ENCODE measurements at regions not wholly inside any gene's neighbourhood (a gene's known extent, or its start where the extent isn't known, plus 50 kb on each side); places are given as distances from the start of the nearest gene placed in this dataset.

DNA sequence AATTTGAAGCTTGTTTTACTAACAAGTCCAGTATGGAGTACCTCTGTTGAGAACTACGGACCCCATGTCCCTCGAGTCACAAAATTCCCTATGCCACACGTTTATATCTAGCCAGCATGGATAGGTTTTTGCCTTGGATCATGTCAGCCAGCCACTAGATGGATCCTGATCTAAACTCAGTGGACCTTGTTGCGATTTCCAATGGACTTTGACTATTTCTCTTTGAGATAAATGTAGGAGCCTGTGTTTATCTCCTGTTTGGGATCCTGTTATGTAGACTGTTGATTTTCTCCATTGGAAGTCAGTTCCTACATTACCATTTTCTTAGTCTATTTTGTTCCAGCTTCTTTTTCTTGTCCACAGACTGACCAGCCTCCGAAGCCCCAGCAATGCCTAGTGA is 127.1 kb upstream of the BMAL1 start:
- BruUV-seq (replicated peaks), result no TSS peak
- FAIRE-seq, result no peak
- H2AFZ ChIP-seq (ENCODE audit: low read depth, low read length), result no peak overlapping the region
- DNase-seq (ENCODE audit: low read depth, low spot score), result no peak
- no peak overlapping the region for H3K4me3 ChIP-seq (replicated peaks in 1 of 3; ENCODE audit: insufficient read depth in 1 of 3, low read depth in 1 of 3, low read length in 3 of 3)
- H3K9me3 ChIP-seq (replicated peaks; ENCODE audit: control insufficient read depth, insufficient read depth, low read length), result no peaks in the 10 kb centered on the region
- ChIA-PET CTCF (interaction anchor here (0.8 to 11.5 kb wide), 5 partner anchors 9 to 237 kb away, joined by 3 to 265 read pairs (median 4); no protein-coding TSS in a partner anchor), POLR2A (no interaction called here)
- no peaks in the 10 kb centered on the region for H3K79me2 ChIP-seq (ENCODE audit: control insufficient read depth, insufficient read depth, low read length)
- TF ChIP-seq POLR2A (IDR thresholded peaks at IDR 0.05; ENCODE audit: low read depth, low read length) (no peak), FOS (IDR thresholded peaks at IDR 0.05; ENCODE audit: borderline replicate concordance, insufficient read depth, low read length) (no peak), JUN (IDR thresholded peaks at IDR 0.05; ENCODE audit: borderline replicate concordance, insufficient read depth, insufficient read length, low read depth) (no peak)
- TF ChIP-seq, protein P1, sequence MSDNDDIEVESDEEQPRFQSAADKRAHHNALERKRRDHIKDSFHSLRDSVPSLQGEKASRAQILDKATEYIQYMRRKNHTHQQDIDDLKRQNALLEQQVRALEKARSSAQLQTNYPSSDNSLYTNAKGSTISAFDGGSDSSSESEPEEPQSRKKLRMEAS (IDR thresholded peaks at IDR 0.05; ENCODE audit: insufficient read depth, insufficient read length), result no peak
- dilution Hi-C loops (cut with MboI; ENCODE audit: extremely low pct_ligation_motif_present, low sequenced_read_pairs) (loop anchor here (25.0 kb wide), 1 partner anchor 188 kb away; no protein-coding TSS in a partner anchor), intact Hi-C loops (cut with micrococcal nuclease) (no loop called here)
- H3K9ac ChIP-seq (replicated peaks; ENCODE audit: extremely low read depth, insufficient read depth, low read length), result no peak overlapping the region
- H3K4me2 ChIP-seq (ENCODE audit: insufficient read depth, low read length), result no peak overlapping the region
- no peaks in the 10 kb centered on the region for H3K9me1 ChIP-seq (replicated peaks; ENCODE audit: control insufficient read depth, extremely low read depth, insufficient read depth, low read length)
- no peaks in the 10 kb centered on the region for H4K20me1 ChIP-seq (replicated peaks; ENCODE audit: control insufficient read depth, extremely low read depth, insufficient read depth, low read length)
- no peak overlapping the region for H3K27ac ChIP-seq (ENCODE audit: insufficient read depth, low read depth, low read length)
- peaks cover 0 to 4% of the 10 kb centered on the region in 2 experiments for H3K27me3 ChIP-seq (ENCODE audit: control insufficient read depth in 2 of 2, insufficient read depth in 2 of 2, low read length in 2 of 2)
- H3K4me1 ChIP-seq (ENCODE audit: control insufficient read depth, extremely low read depth, insufficient read depth, low read length), result peaks cover 11% of the 10 kb centered on the region
- no peaks in the 10 kb centered on the region for H3K36me3 ChIP-seq (ENCODE audit: control insufficient read depth in 2 of 2, extremely low read depth in 1 of 2, insufficient read depth in 2 of 2, low read length in 2 of 2)

DNA sequence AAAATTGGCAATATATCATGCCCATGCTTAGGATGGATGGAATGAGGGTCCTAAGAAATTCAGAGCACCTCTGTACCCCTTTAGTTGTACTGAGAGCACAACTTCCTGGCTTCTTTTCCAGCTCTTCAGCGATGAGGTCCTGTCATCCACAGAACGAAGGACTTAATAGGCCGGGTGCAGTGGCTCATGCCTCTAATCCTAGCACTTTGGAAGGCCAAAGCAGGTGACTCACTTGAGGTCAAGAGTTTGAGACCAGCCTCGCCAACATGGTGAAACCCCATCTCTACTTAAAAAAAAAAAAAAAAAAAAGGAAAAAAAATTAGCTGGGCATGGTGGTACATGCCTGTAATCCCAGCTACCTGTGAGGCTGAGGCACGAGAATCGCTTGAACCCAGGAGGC is 125.3 kb upstream of the BMAL1 start:
- no peak overlapping the region for H2AFZ ChIP-seq (ENCODE audit: low read depth, low read length)
- TF ChIP-seq, protein P2, sequence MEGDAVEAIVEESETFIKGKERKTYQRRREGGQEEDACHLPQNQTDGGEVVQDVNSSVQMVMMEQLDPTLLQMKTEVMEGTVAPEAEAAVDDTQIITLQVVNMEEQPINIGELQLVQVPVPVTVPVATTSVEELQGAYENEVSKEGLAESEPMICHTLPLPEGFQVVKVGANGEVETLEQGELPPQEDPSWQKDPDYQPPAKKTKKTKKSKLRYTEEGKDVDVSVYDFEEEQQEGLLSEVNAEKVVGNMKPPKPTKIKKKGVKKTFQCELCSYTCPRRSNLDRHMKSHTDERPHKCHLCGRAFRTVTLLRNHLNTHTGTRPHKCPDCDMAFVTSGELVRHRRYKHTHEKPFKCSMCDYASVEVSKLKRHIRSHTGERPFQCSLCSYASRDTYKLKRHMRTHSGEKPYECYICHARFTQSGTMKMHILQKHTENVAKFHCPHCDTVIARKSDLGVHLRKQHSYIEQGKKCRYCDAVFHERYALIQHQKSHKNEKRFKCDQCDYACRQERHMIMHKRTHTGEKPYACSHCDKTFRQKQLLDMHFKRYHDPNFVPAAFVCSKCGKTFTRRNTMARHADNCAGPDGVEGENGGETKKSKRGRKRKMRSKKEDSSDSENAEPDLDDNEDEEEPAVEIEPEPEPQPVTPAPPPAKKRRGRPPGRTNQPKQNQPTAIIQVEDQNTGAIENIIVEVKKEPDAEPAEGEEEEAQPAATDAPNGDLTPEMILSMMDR (IDR thresholded peaks at IDR 0.05; ENCODE audit: extremely low read depth in 1 of 2, insufficient read depth in 1 of 2, low read depth in 1 of 2, low read length in 2 of 2), result no peak
- TF ChIP-seq POLR2A (IDR thresholded peaks at IDR 0.05; ENCODE audit: low read depth, low read length), result no peak
- TF ChIP-seq, protein P1 (IDR thresholded peaks at IDR 0.05; ENCODE audit: insufficient read depth, insufficient read length), result no peak
- no peak for TF ChIP-seq EZH2 (IDR thresholded peaks at IDR 0.05; ENCODE audit: borderline replicate concordance, low read depth, low read length, severe bottlenecking)
- no peak for TF ChIP-seq MYC (IDR thresholded peaks at IDR 0.05; ENCODE audit: low read depth, low read length)
- no peak for TF ChIP-seq POLR2AphosphoS5 (IDR thresholded peaks at IDR 0.05; ENCODE audit: insufficient read depth, low read depth, low read length)
- TF ChIP-seq GATA2 (IDR thresholded peaks at IDR 0.05; ENCODE audit: insufficient read depth, insufficient read length, low read depth, low read length), result no peak
- no peak for TF ChIP-seq JUN (IDR thresholded peaks at IDR 0.05; ENCODE audit: borderline replicate concordance, insufficient read depth, insufficient read length, low read depth)
- no peak for TF ChIP-seq FOS (IDR thresholded peaks at IDR 0.05; ENCODE audit: borderline replicate concordance, insufficient read depth, low read length)
- no peaks in the 10 kb centered on the region for H3K36me3 ChIP-seq (ENCODE audit: control insufficient read depth in 2 of 2, extremely low read depth in 1 of 2, insufficient read depth in 2 of 2, low read length in 2 of 2)
- BruUV-seq (replicated peaks), result no TSS peak
- ChIA-PET CTCF (interaction anchor here (0.9 to 11.5 kb wide), 8 partner anchors 8 to 821 kb away, joined by 3 to 265 read pairs (median 5); no protein-coding TSS in a partner anchor), POLR2A (no interaction called here)
- no peak overlapping the region for H3K4me3 ChIP-seq (replicated peaks in 1 of 3; ENCODE audit: insufficient read depth in 1 of 3, low read depth in 1 of 3, low read length in 3 of 3)
- dilution Hi-C loops (cut with MboI; ENCODE audit: extremely low pct_ligation_motif_present, low sequenced_read_pairs) (loop anchor here (25.0 kb wide), 1 partner anchor 190 kb away; no protein-coding TSS in a partner anchor), intact Hi-C loops (cut with micrococcal nuclease) (loop anchor here (1.0 to 2.0 kb wide), 4 partner anchors 47 to 821 kb away; no protein-coding TSS in a partner anchor)
- DNase-seq (ENCODE audit: low read depth, low spot score), result no peak
- H4K20me1 ChIP-seq (replicated peaks; ENCODE audit: control insufficient read depth, extremely low read depth, insufficient read depth, low read length), result no peaks in the 10 kb centered on the region
- peaks cover 0 to 6% of the 10 kb centered on the region in 2 experiments for H3K27me3 ChIP-seq (ENCODE audit: control insufficient read depth in 2 of 2, insufficient read depth in 2 of 2, low read length in 2 of 2)
- no peaks in the 10 kb centered on the region for H3K9me3 ChIP-seq (replicated peaks; ENCODE audit: control insufficient read depth, insufficient read depth, low read length)
- H3K9ac ChIP-seq (replicated peaks; ENCODE audit: extremely low read depth, insufficient read depth, low read length), result no peak overlapping the region
- no peaks in the 10 kb centered on the region for H3K79me2 ChIP-seq (ENCODE audit: control insufficient read depth, insufficient read depth, low read length)
- H3K4me1 ChIP-seq (ENCODE audit: control insufficient read depth, extremely low read depth, insufficient read depth, low read length), result peaks cover 4% of the 10 kb centered on the region
- H3K9me1 ChIP-seq (replicated peaks; ENCODE audit: control insufficient read depth, extremely low read depth, insufficient read depth, low read length), result no peaks in the 10 kb centered on the region
- FAIRE-seq, result no peak
- H3K27ac ChIP-seq (ENCODE audit: insufficient read depth, low read depth, low read length), result no peak overlapping the region
- H3K4me2 ChIP-seq (ENCODE audit: insufficient read depth, low read length), result no peak overlapping the region

Data from endothelial cell of umbilical vein (primary cell).